VCaP (cell line): ENCODE measurements at regions not wholly inside any gene's neighbourhood (a gene's known extent, or its start where the extent isn't known, plus 50 kb on each side); places are given as distances from the start of the nearest gene placed in this dataset.
"Not testable (repeated sequence)": the region's sequence is repeated elsewhere in the genome, so short reads cannot be mapped to it uniquely, and the experiment has no call there.

Source experiments
- H3K27ac ChIP-seq: fragments of 450-650 bp; 2 replicates; pipeline ENCODE4 v1.5.1; 2017
- CTCF ChIP-seq: fragments of 450-650 bp; conservative IDR thresholded peaks from 2 replicates; pipeline ENCODE4 v1.5.1; 2017; ENCODE audit warnings: mild to moderate bottlenecking, moderate library complexity

GRCh38 chr14:35963209-35963608 is 137.1 kb downstream of the BRMS1L start:
- no peak overlapping the region for H3K27ac ChIP-seq
- TF ChIP-seq CTCF: no peak; the same call in 1 of the 2 replicates

GRCh38 chr14:35961697-35962274 is 135.6 kb downstream of the BRMS1L start:
- no peak for TF ChIP-seq CTCF
- H3K27ac ChIP-seq: no peak overlapping the region

GRCh38 chr14:35959835-35960234 is 133.7 kb downstream of the BRMS1L start:
- TF ChIP-seq CTCF: no peak; the same call in 1 of the 2 replicates
- H3K27ac ChIP-seq: no peak overlapping the region

GRCh38 chr14:35958499-35958898 is 132.4 kb downstream of the BRMS1L start:
- no peak overlapping the region for H3K27ac ChIP-seq
- TF ChIP-seq CTCF: no peak

GRCh38 chr14:35956376-35957085 is 130.4 kb downstream of the BRMS1L start:
- TF ChIP-seq CTCF: no peak
- no peak overlapping the region for H3K27ac ChIP-seq

GRCh38 chr14:35952584-35952983 is 126.4 kb downstream of the BRMS1L start:
- no peak overlapping the region for H3K27ac ChIP-seq
- TF ChIP-seq CTCF: no peak

GRCh38 chr14:35949920-35950513 is 123.9 kb downstream of the BRMS1L start:
- no peak for TF ChIP-seq CTCF
- H3K27ac ChIP-seq: peak overlapping the region; percentile 51

GRCh38 chr14:35947983-35948382 is 121.8 kb downstream of the BRMS1L start:
- H3K27ac ChIP-seq: not testable (repeated sequence)
